ENCODE measurements at regions not wholly inside any gene's neighbourhood (a gene's known extent, or its start where the extent isn't known, plus 50 kb on each side); places are given as distances from the start of the nearest gene placed in this dataset.

DNA sequence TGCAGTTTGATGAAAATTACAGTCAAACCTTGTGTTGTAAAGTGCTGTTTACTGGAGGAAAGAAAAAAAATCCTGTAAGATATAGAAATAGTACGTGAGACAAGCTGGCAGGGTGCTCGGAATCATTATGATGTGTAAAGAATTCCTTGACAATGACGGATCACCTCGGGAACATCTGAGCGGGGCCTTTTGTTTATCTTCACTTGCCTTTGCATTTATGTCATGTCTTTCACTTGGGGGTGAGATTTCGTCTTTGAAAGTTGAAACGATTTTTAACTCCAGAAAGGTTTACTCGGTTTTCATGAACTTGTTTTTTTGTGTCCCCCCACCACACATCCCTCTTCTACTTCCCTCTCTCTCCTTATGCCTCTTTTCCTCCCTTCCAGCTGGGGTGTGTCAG is 128.3 kb upstream of the VEPH1 start:
- DNase-seq (ENCODE audit: low read depth, low spot score) (no peak), ATAC-seq (no peak)
- no peak overlapping the region for H2AFZ ChIP-seq (ENCODE audit: low read depth, low read length, poor library complexity, severe bottlenecking)
- H3K79me2 ChIP-seq (ENCODE audit: insufficient read depth, low read length), result no peaks in the 10 kb centered on the region
- no peaks in the 10 kb centered on the region for H3K36me3 ChIP-seq (ENCODE audit: control insufficient read depth in 1 of 2, insufficient read depth in 2 of 2, low read length in 2 of 2)
- intact Hi-C loops (cut with micrococcal nuclease), result no loop called here
- ChIA-PET CTCF (no interaction called here), RAD21 (ENCODE audit: low non-redundant PET in 1 of 2, low total read pairs in 2 of 2, uncharacterized antibody in 2 of 2, unreplicated experiment in 2 of 2) (no interaction called here), POLR2A (no interaction called here)
- no peaks in the 10 kb centered on the region; the same call in 1 of the 2 replicates for H3K9me2 ChIP-seq (ENCODE audit: insufficient read depth)
- H3K27me3 ChIP-seq (ENCODE audit: insufficient read depth, low read length), result no peaks in the 10 kb centered on the region
- H4K20me1 ChIP-seq (ENCODE audit: insufficient read depth), result no peaks in the 10 kb centered on the region
- H3K9ac ChIP-seq (ENCODE audit: low read length), result no peak overlapping the region
- no peaks in the 10 kb centered on the region for H3K4me1 ChIP-seq (ENCODE audit: control insufficient read depth in 1 of 2, insufficient read depth in 2 of 2, low read length in 2 of 2)
- H3K9me3 ChIP-seq (ENCODE audit: control insufficient read depth in 1 of 2, insufficient read depth in 1 of 2, low read depth in 1 of 2, low read length in 2 of 2), result no peaks in the 10 kb centered on the region
- no TSS peak for BruUV-seq (replicated peaks)
- no peak overlapping the region for H3K4me2 ChIP-seq (ENCODE audit: low read length)
- H3K27ac ChIP-seq (ENCODE audit: low read depth, low read length), result no peak overlapping the region
- no peak overlapping the region for H3K4me3 ChIP-seq (replicated peaks in 1 of 2; ENCODE audit: low read depth in 1 of 2, low read length in 2 of 2)
- TF ChIP-seq ZNF274 (IDR thresholded peaks at IDR 0.05; ENCODE audit: low read depth, low read length) (no peak), EGR1 (IDR thresholded peaks at IDR 0.05; ENCODE audit: low read depth) (no peak), JUND (IDR thresholded peaks at IDR 0.05) (no peak)
- TF ChIP-seq, protein P1, sequence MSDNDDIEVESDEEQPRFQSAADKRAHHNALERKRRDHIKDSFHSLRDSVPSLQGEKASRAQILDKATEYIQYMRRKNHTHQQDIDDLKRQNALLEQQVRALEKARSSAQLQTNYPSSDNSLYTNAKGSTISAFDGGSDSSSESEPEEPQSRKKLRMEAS (IDR thresholded peaks at IDR 0.05), result no peak

DNA sequence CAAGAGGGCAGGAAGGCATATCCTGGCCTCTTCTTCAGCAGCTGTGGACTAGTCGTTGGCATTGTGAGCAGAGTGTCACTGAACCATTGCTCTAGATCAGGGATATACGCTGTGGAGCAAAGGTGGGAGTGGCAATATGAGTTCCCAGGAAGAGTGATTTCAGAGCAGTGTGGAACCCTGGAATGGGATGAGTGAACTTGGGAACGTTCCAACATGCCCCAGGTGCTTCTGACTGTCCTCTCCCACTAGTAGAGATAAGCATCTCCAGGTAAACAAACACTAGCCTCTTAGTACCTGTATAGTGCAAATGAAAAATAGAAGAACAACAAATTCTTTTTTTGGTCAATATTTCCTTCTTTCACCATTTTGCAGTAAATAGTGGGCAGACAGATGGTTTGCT is 123.6 kb upstream of the VEPH1 start:
- POLR2A ChIA-PET, result no interaction called here
- DNase-seq (ENCODE audit: low read depth, low spot score), result no peak
- RAD21 ChIA-PET (ENCODE audit: low non-redundant PET in 1 of 2, low total read pairs in 2 of 2, uncharacterized antibody in 2 of 2, unreplicated experiment in 2 of 2), result no interaction called here
- TF ChIP-seq YY1 (IDR thresholded peaks at IDR 0.05; ENCODE audit: extremely low read depth, insufficient replicate concordance, low read depth, low read length) (no peak), EGR1 (IDR thresholded peaks at IDR 0.05; ENCODE audit: low read depth) (no peak), EZH2 (IDR thresholded peaks at IDR 0.05) (no peak), TCF7L2 (IDR thresholded peaks at IDR 0.05; ENCODE audit: borderline replicate concordance, extremely low read depth, insufficient read depth, insufficient read length) (no peak), CEBPB (IDR thresholded peaks at IDR 0.05; ENCODE audit: low read depth) (no peak), CBX3 (IDR thresholded peaks at IDR 0.05; ENCODE audit: low read depth) (no peak), POLR2A (IDR thresholded peaks at IDR 0.05; ENCODE audit: borderline replicate concordance, extremely low read depth, insufficient read depth, insufficient read length) (no peak), SP1 (IDR thresholded peaks at IDR 0.05; ENCODE audit: low read depth) (no peak), SRF (IDR thresholded peaks at IDR 0.05; ENCODE audit: low read depth) (no peak), JUND (IDR thresholded peaks at IDR 0.05) (no peak), EZH2phosphoT487 (IDR thresholded peaks at IDR 0.05; ENCODE audit: borderline replicate concordance) (no peak), RAD21 (IDR thresholded peaks at IDR 0.05; ENCODE audit: low read depth) (no peak), ZFX (IDR thresholded peaks at IDR 0.05) (no peak), ELF1 (IDR thresholded peaks at IDR 0.05; ENCODE audit: borderline replicate concordance, low read depth) (no peak)
- TF ChIP-seq, protein P1 (IDR thresholded peaks at IDR 0.05), result no peak
- TF ChIP-seq, protein P2, sequence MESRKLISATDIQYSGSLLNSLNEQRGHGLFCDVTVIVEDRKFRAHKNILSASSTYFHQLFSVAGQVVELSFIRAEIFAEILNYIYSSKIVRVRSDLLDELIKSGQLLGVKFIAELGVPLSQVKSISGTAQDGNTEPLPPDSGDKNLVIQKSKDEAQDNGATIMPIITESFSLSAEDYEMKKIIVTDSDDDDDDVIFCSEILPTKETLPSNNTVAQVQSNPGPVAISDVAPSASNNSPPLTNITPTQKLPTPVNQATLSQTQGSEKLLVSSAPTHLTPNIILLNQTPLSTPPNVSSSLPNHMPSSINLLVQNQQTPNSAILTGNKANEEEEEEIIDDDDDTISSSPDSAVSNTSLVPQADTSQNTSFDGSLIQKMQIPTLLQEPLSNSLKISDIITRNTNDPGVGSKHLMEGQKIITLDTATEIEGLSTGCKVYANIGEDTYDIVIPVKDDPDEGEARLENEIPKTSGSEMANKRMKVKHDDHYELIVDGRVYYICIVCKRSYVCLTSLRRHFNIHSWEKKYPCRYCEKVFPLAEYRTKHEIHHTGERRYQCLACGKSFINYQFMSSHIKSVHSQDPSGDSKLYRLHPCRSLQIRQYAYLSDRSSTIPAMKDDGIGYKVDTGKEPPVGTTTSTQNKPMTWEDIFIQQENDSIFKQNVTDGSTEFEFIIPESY (IDR thresholded peaks at IDR 0.05; ENCODE audit: extremely low read depth, insufficient replicate concordance, low read length), result no peak
- TF ChIP-seq, protein P3, sequence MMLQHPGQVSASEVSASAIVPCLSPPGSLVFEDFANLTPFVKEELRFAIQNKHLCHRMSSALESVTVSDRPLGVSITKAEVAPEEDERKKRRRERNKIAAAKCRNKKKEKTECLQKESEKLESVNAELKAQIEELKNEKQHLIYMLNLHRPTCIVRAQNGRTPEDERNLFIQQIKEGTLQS (IDR thresholded peaks at IDR 0.05), result no peak

More for the DNA sequence above, 123.6 kb upstream of the VEPH1 start:
- CTCF ChIA-PET, result no interaction called here
- no peaks in the 10 kb centered on the region for H3K27me3 ChIP-seq (ENCODE audit: insufficient read depth, low read length)
- no peaks in the 10 kb centered on the region for H3K79me2 ChIP-seq (ENCODE audit: insufficient read depth, low read length)
- H3K9me3 ChIP-seq (ENCODE audit: control insufficient read depth in 1 of 2, insufficient read depth in 1 of 2, low read depth in 1 of 2, low read length in 2 of 2), result no peaks in the 10 kb centered on the region
- H3K4me3 ChIP-seq (replicated peaks in 1 of 2; ENCODE audit: low read depth in 1 of 2, low read length in 2 of 2), result no peak overlapping the region
- H4K20me1 ChIP-seq (ENCODE audit: insufficient read depth), result no peaks in the 10 kb centered on the region
- no peak overlapping the region for H3K9ac ChIP-seq (ENCODE audit: low read length)
- no peak for ATAC-seq
- intact Hi-C loops (cut with micrococcal nuclease), result no loop called here
- no peak overlapping the region for H3K27ac ChIP-seq (ENCODE audit: low read depth, low read length)
- H3K9me2 ChIP-seq (ENCODE audit: insufficient read depth), result no peaks in the 10 kb centered on the region; the same call in 1 of the 2 replicates
- no peaks in the 10 kb centered on the region for H3K36me3 ChIP-seq (ENCODE audit: control insufficient read depth in 1 of 2, insufficient read depth in 2 of 2, low read length in 2 of 2)
- no peak overlapping the region for H3K4me2 ChIP-seq (ENCODE audit: low read length)
- BruUV-seq (replicated peaks), result no TSS peak
- no peak overlapping the region for H2AFZ ChIP-seq (ENCODE audit: low read depth, low read length, poor library complexity, severe bottlenecking)
- no peaks in the 10 kb centered on the region for H3K4me1 ChIP-seq (ENCODE audit: control insufficient read depth in 1 of 2, insufficient read depth in 2 of 2, low read length in 2 of 2)
